Daoy (cell line): ENCODE measurements at regions not wholly inside any gene's neighbourhood (a gene's known extent, or its start where the extent isn't known, plus 50 kb on each side); places are given as distances from the start of the nearest gene placed in this dataset.
"Not testable (repeated sequence)": the region's sequence is repeated elsewhere in the genome, so short reads cannot be mapped to it uniquely, and the experiment has no call there.

Experiments
- DNase-seq: peaks from one replicate; pipeline ENCODE4 v3.0.0-alpha.2; 2015; ENCODE audit warnings: low read depth

DNA sequence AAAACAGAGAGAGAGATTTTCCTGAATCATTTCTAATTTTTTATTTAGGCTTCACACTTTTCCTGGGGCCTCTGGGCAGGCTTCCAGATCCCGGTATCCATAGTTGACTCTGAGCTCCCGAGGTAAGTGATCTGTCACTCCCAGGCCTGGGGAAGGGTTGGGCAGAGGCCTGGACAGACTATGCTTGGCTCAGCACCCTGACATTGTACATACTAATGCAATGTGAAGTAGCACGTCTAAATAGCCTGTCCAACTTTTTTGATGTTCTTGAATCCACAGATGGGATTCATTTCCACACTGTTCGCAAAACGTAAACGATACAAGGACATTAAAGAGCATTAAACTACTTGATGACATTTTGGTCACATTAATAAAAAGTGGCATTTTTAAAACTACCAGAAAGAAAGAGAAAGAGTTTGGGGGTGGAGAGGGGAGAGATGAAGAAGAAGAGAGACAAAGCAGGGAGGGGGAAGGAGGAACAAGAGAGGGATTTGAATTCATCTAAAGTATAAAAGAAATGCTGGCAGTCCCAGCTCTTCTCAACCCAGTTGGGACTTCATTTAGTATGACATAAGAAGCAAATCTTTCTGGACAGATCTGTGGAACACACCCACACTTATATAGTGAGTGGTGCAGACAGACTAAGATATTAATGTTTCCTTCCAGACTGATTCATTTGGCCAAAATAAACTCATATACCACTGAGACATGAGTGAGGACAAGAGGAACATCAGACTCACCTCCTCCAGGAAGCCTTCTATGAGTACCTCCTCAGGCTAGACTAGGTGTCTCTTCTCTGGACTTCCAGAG, 514.2 kb downstream of the SOX6 start:
- DNase-seq: no peak

DNA sequence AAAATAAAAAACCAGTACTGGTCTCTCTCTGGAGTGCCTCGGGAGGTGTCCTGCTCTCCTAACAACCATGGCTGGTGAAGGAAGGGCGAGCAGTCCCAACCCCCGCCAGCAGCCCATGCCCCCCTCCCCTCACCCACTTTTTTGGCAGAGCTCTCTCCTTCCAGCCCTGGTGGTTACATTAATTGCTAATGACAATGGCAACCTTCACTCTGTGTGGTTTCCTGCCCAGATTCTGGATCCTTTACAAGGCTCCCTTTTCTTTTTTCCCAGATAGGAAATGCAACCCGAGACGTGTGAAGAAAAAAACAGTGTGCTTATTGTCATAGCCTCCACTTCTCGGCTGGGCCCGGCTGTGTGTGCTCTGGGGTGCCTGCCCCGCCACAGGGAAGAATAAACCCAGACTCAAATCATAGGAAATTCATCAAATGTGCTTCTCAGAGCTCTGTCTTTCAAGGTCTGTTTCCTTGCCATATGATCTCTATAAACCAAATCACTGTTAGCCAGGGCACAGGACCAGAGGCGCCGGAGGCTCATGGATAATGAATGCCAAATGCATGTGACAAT, 513.0 kb downstream of the SOX6 start:
- peak; percentile 38 for DNase-seq

DNA sequence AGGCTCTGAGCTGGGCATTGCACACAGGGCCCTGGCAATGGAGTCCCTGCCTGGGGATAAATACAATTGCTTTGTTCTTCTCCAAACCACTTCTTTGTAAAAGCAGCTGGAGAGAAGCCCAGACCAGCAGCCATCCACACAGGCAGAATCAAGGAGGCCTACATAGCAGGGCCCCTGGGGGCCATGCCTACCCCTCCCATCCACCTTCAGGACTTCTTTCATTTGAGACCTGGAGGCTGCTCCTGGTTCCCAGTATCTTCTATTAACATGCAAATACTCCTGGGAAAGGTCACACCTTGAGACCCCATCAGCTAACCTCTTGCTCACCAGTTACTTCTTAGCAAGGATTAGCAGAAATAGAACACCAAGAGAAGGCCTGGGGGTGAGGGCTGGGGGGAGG, 511.1 kb downstream of the SOX6 start:
- no peak for DNase-seq

DNA sequence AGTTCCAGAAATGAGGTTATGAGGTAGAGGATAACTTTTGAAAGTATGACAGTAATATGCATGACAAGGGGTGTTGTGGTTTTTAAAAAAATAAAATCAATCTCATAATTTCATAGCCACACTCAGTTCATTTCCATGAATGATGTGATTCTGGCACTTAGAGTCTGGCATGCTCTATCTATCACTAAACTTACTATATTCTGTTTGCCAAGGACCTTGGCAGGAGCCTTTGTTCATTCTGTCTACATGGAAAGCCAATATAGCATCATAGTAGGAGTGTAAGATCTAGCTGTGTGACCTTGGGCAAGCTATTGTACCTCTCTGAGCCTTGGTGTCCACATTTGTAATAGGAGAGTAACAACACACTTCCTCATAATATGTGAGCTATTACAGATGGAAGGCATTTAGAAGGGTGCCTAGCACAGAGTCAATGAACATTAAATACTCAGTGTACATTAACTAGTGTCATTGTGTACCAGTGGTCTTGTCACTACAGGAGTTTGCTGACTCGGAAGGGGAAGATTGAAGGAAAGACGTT, 507.6 kb downstream of the SOX6 start:
- DNase-seq: no peak

DNA sequence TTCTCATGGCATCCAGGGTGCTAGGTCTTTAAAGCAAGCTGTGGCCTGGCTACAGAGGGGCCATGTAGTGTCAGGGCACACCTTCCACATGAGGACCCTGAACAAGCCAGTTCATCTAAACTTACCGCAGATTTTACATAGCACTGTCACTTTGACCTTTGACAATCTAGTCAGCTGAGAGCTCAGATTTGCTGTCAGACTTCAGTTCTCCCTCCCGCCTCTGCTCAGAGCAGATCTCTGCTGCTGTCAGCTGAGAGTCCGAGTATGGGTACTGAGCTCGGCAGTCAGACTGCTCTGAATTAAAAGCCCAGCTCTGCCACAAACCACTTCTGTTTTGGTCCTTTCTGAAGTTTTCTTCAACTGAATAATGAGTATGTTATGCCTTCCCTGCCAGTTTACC, 507.1 kb downstream of the SOX6 start:
- no peak for DNase-seq

DNA sequence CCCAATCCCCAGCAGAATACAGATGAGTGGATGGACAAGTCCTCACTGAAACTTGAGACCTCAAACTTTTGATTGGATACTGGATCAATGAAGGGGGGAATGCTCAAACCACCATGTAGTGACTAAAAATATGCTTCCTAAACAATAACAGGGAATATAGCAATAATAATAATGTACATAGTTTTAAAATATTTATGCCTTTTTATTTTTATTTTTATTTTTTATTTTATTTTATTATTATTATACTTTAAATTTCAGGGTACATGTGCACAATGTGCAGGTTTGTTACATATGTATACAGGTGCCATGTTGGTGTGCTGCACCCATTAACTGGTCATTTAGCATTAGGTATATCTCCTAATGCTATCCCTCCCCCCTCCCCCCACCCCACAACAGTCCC, 506.0 kb downstream of the SOX6 start:
- DNase-seq: not testable (repeated sequence)

DNA sequence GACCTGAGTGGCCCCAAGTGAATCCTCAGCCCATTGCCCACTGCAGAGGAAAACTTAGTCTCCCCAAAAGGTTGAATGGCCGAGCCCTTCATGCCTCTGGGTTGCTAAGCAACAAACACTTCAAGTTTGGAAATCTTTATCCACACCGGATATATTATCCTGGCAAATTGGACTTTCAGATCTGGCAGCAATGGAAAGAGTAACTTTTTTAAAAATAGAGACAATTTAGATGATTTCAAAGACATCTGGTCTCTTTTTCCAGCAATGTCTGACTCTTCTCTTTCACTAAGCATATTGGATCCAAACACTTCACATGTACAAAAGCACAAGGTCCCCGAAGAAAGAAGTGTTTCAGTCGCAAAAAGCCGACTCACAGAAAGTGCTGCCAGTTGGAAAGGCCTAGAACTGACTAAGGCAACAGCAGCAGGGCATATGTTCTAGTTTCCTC, 505.3 kb downstream of the SOX6 start:
- no peak for DNase-seq

DNA sequence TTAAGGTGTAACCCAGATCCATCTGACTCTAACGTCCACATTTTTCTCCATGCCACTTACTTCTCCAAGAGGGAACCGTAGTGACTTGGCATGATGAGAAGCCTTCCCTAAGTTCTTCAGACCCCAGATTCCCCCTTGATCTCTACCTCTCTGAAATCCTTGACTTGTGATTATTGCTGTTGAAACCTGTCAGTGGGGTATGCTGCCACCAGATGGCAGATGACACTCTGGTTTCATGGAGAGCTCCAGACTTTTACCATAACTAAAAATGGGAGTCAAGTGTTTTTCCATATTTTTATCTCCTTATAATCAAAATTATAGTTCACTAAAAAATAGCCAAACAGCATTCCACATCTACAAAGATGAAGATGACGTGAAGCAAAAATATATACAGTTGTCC, 504.2 kb downstream of the SOX6 start:
- DNase-seq: peak; percentile 8

DNA sequence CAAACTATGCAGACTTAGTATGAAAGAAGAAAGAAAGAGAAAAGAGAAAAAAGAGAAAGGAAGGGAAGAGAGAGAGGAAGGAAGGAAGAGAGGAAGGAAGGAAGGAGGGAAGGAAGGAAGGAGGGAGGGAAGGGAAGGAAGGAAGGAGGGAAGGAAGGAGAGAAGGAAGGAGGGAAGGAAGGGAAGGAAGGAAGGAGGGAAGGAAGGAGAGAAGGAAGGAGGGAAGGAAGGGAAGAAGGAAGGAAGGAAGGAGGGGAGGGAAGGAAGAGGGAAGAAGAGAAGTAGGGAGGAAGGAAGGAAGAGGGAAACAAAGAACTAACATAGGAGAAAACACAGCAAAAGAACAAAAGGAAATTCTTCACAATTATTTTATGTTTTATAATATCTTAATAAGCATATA, 502.1 kb downstream of the SOX6 start:
- no peak for DNase-seq

DNA sequence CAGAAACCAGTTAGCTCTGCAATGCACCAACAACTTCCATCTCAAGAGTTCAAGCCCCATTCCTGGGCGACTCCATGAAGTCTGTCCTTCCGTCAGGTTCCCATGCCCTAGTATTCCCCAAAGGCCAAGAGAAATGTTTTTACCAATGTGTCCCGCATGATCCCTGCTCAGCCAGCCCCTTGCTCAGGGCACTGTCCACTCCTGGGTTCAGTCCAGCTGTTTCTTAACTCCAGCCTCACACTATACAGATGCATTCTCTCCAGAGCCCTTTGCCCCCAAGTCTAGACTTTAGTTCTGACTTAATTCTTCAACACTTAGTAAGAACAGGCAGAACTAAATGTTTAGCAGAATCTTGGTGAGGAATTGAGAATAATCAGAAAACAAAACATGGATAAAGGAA, 497.5 kb downstream of the SOX6 start:
- no peak for DNase-seq

DNA sequence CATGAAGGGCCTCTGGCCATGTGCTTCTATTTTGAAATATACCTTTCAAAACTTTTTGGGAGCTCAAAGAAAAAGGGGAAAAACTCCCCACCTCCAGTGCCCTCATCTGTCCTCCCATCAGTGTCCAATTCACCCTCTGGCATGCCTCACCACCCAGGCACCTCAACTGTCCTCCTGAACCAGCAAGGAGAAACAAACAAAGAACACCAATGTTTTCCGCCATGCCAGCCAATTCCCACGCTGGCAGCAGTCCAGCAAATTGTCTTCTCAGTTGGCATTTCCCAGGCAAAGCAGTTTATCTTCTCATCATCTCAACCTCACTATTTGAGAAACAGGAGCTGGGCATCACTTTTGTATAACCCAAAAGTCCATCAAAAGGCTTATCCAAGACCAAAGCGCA, 496.9 kb downstream of the SOX6 start:
- DNase-seq: no peak

DNA sequence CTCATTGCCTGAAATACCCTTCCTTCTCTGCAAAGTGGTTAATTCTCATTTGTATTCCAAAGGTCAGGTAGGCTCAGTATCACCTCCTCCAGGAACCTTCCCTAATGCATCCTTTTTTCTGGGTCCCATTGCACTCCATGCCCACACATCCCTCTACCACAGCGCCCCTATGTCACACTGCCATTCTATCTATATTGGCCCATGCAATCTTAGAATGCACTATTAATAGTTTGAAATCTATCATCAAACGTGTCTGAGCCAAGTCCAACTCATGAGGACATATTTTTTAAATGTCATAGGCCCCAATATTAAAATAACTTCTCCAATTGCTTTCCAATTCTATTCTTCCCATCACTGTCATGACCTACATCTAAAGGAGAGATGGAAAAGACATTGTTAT, 495.1 kb downstream of the SOX6 start:
- DNase-seq: no peak

DNA sequence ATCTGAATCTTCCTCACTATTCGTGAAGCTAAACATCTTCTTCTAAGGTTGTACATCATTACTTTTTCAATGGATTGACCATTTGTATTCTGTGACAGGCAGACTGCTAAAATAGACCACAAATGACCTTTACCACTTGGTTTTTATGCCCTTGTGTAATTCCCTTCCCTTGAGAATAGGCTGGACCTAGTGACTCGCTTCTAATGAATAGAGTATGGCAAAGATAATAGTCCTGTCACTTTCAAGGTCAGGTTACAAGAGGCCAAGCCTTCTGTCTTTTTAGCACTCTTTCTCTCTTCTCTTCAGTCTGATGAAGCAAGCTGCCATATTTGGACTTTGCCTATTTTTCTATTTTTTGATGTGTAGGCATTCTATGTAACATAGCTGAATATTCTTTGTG, 492.9 kb downstream of the SOX6 start:
- DNase-seq: no peak

DNA sequence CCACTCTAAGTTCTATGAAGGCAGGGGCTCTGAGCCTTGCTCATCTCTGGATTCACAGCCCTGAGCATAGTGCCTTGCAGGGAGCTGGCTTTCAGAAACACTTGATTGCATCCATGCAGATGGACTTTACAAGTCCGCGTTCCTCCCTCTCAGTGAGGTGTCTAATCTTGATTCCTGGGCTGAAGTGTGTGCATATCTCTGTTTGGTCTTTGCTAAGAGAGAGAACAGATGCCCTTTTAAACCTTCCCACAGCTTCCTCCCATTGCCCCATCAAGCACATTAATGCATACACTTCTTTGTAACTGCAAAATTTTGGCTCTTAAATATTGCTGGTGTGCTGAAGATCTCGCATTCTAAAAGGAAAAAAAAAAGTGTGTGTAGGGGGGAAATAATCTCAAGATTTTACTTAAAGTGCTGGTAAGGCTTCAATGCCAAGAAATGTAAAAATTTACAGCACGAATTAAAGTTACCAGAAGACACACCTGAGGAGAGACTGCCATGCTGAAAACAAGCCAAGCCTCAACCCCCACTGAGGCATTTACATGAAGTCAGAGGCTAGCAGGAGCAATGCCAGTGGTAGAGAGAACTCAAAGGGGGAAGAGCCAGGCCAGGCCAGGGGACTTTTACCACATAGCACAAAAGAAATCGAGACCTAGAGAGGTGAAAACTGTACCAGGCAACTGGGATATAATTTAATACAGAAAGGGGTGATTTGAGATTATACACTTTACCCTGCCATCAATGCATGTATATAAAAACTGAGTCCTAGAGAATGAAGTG, 492.1 kb downstream of the SOX6 start:
- no peak for DNase-seq

DNA sequence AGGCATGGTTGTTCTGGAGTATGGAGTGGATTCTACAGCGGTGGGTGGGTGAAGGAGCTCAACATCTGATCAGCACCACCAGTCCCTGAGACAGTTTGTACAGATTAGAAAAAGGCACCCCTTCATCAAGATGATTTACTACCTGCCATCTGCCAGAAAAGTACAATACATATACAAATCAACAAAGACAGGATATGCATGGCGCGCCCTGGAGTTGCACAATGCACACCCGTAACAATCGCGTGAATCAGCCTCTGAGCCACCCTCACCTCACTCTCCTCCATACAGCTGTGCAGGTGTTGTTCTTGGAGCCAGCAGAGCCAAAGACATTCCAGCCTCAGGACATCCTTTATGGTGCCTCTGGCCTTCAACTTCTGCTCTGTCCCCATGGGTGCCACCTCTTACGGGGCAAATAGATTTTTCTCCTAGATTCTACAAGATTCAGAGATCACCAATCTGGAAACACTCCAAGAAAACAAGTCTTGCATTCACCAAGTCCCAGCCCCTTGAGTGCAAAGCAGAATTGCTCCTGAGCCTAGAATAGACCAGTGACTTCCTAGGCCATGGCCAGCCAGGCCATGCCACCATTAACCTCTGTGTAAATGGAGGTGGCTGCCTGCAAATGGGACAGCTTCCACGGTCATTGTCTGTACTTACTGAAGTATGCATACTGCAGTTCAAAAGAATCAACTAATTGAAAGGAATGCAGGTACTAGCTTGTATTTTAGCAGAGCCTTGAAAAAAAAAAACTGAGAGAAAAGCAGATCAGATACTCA, 490.9 kb downstream of the SOX6 start:
- no peak for DNase-seq

DNA sequence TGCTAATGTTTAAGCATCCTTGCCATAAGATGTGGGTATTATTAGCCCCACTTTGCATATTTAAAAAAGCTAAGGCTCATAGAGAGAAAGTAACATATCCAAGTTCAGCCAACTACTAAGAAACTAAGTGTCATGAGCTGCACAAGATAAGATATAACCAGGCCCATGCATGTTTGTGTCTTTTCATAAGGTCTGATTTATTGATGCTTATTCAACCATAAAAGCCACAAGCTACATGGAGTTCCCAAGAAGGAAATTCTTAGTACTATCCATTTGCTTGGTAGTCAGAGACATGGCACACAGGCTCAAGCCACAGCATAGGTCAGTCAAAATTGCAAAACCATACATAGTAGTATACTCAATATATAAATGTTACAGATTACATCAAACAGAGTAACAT, 488.5 kb downstream of the SOX6 start:
- no peak for DNase-seq

DNA sequence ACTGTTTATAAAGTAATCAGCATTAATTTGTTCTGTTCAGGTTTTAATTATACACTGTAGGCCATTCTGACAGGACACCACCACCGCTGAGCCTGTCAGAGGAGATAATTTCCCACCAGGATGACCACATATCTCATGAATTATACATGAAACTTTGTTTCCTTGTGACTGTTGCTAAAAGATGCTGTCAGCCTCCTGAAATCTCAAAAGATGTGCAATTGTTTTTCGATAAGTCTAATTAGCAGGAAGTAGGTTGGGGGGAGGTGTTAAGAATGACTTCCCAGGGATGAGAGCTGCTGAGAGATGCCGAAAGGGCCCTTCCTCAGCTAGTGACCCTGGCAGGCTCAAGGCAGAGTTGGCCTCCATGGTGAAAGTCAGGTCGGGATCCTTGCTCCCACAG, 485.4 kb downstream of the SOX6 start:
- DNase-seq: no peak

DNA sequence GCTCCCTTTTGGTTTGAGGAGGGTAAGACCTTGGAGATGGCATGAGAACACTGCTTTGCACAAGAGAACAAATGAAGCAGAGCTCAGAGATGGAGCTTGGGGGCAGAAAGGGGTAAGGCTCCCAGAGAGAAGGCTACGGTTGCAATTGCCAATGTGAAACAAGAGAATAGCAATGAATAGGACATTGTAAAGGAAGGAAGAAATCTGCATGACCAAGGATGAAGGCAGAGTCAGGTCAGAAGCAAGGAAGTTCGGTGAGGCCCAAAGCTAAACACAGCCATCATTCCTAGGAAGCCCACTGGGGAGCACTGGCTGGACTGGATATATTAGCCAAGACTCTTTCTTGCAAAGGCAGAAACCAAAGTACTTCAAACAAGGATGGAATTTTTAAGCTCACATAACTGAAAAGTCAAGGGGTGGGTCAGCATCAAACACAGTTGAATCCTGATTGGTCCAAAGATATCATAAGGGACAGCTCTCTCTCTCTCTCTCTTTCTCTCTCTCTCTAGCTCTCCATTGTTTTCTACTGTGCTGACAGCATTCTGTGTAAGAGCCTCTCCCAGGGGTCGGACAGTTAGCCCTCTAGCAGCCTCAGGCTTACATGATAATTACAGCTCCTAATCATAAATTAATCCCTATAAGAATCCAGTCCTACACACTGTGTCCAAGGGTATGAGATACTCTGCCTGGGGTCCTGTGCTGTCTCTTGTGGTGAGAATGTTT, 484.3 kb downstream of the SOX6 start:
- no peak for DNase-seq

DNA sequence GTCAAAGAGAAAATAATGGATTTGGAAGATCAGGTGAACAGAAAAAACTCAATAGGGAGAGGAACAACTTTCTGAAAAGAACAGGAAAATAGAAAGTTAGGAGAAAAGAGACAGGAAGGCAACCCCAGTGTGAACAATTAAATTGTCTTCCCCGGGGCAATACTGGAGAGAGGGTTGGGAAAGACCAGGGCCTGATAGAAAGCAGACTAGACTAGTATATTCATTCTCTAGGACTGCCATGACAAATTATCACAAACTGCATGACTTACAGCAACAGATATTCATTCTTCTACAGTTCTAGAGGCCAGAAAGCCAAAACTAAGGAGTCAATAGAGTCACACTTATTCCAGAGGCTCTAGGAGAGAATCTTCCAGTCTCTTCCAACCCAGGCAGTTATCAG, 482.8 kb downstream of the SOX6 start:
- DNase-seq: no peak

DNA sequence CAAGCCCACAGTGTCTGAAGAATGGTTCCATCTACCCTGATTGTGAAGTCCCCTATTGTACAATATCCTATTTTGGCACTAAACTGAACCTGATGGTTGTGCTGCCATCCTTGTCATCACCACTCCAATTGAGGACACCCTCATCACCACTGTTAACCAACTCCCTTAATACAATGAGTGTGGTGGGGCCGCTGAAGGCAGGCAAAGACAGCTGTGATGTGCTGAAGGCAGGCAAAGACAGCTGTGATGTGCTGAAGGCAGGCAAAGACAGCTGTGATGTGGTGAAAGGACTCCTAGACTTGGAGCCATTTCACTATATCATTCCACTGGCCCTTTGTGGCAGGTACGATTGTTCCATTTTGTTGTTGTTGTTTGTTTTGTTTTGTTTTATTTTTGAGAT, 481.6 kb downstream of the SOX6 start:
- no peak for DNase-seq

DNA sequence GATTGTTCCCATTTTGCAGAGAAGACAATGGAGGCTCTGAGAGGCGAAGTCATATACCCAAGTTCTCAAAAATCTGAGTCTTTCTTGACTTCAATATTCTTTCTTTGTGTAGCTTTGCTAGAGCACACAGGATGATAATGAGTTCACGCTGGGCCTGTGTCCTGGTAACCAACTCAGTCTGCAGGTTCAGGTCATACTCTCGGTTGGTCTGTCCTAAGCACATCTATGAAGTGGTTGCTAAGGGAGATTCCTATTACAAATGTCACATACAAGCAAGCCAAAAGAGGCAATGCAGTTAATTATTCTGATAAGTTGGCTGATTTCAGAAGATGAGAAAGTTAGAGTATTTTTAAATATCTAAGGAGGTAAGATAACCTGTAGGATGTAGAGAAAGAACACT, 481.0 kb downstream of the SOX6 start:
- no peak for DNase-seq
